GM12878 (cell line): ENCODE measurements at regions not wholly inside any gene's neighbourhood (a gene's known extent, or its start where the extent isn't known, plus 50 kb on each side); places are given as distances from the start of the nearest gene placed in this dataset.
"Not testable (repeated sequence)": the region's sequence is repeated elsewhere in the genome, so short reads cannot be mapped to it uniquely, and the experiment has no call there.

ENCODE experiments used
- ATAC-seq: fragments of 200-7000 bp; cut with Tn5 transposase; 3 replicates; pipeline ENCODE4 v1.9.1; 2020; ENCODE audit warnings: mild to moderate bottlenecking, moderate library complexity
- BruUV-seq: library from RNA; stranded (reverse); fragments of 400-500 nt; replicated peaks from 2 replicates; lab custom pipeline; 2021; lab: Mats Ljungman, UMichigan
- CTCF ChIA-PET: fragments of 300-600 bp; sonication (Branson Sonifier 250); formaldehyde crosslinking; extraction: SDS; loops from one replicate; lab custom pipeline; 2021; ENCODE audit warnings: inconsistent platforms; lab: Yijun Ruan, JAX
- POLR2A ChIA-PET: fragments of 350-600 bp; formaldehyde crosslinking; extraction: SDS; loops from one replicate; lab custom pipeline; 2021; ENCODE audit warnings: inconsistent platforms; lab: Charles Lee
- RAD21 ChIA-PET: fragments of 300-600 bp; sonication (Branson Sonifier 250); formaldehyde crosslinking; loops from one replicate; lab custom pipeline; 2023; ENCODE audit warnings: antibody characterized with exemption; ENCODE audit not compliant: unreplicated experiment; lab: Charles Lee
- SMC1A ChIA-PET: fragments of 300-600 bp; sonication (Branson Sonifier 250); formaldehyde crosslinking; loops from one replicate; lab custom pipeline; 2023; ENCODE audit not compliant: unreplicated experiment, uncharacterized antibody; lab: Charles Lee
- DNase-seq: peaks from one replicate; pipeline ENCODE4 v3.0.0-alpha.2; 2011; ENCODE audit warnings: low read depth, low spot score
- FAIRE-seq: peaks from 3 replicates; lab custom pipeline; 2011; peaks lifted over from hg19 to GRCh38; lab: Jason Lieb, UNC
- H2AFZ ChIP-seq: 2 replicates; pipeline ENCODE4 v1.6.0; 2011; ENCODE audit warnings: low read depth, low read length, control low read depth; ENCODE audit not compliant: control insufficient read depth
- H3K27ac ChIP-seq: 2 replicates; pipeline ENCODE4 v1.5.1; 2011; ENCODE audit warnings: control low read depth; ENCODE audit not compliant: control insufficient read depth, insufficient read depth
- H3K27me3 ChIP-seq, 2 experiments: replicated peaks in 1 of 2; 2 replicates each; pipeline versions ENCODE4 v1.6.0 to v1.6.1; 2011; ENCODE audit warnings: low read length in 1 of 2; ENCODE audit not compliant: control insufficient read depth in 2 of 2, insufficient read depth in 2 of 2
- H3K36me3 ChIP-seq, 2 experiments: 2 replicates each; pipeline ENCODE4 v1.5.1; 2011; ENCODE audit warnings: low read length in 1 of 2; ENCODE audit not compliant: control insufficient read depth in 2 of 2, insufficient read depth in 2 of 2
- H3K4me1 ChIP-seq: 2 replicates; pipeline ENCODE4 v1.6.1; 2011; ENCODE audit warnings: mild to moderate bottlenecking, low read length, moderate library complexity, mixed read lengths; ENCODE audit not compliant: control insufficient read depth, insufficient read depth
- H3K4me2 ChIP-seq: 2 replicates; pipeline ENCODE4 v1.6.0; 2011; ENCODE audit warnings: control low read depth; ENCODE audit not compliant: control insufficient read depth, insufficient read depth
- H3K4me3 ChIP-seq: fragments of 200-600 bp; sonication (generic); 2 replicates; pipeline ENCODE4 v1.5.1; 2016
- H3K79me2 ChIP-seq: 2 replicates; pipeline ENCODE4 v1.6.0; 2011; ENCODE audit warnings: low read length; ENCODE audit not compliant: control insufficient read depth, insufficient read depth
- H3K9ac ChIP-seq: 2 replicates; pipeline ENCODE4 v1.8.0; 2011; ENCODE audit warnings: low read length, control low read depth, mixed read lengths; ENCODE audit not compliant: control insufficient read depth, insufficient read depth
- H3K9me3 ChIP-seq: replicated peaks from 3 replicates; pipeline ENCODE4 v1.5.1; 2011; ENCODE audit warnings: mild to moderate bottlenecking, low read length; ENCODE audit not compliant: control insufficient read depth, insufficient read depth
- H4K20me1 ChIP-seq: 2 replicates; pipeline ENCODE4 v1.6.0; 2011; ENCODE audit not compliant: control insufficient read depth, insufficient read depth
- BCL11A ChIP-seq: IDR thresholded peaks from 2 replicates; pipeline ENCODE4 v1.6.1; 2011; ENCODE audit warnings: low read depth, low read length
- E4F1 ChIP-seq: fragments of 450-650 bp; IDR thresholded peaks from 2 replicates; pipeline ENCODE4 v1.6.1; 2018; ENCODE audit warnings: borderline replicate concordance, mild to moderate bottlenecking; ENCODE audit not compliant: partially characterized antibody
- POLR2AphosphoS2 ChIP-seq: IDR thresholded peaks from 2 replicates; pipeline ENCODE4 v1.6.1; 2011; ENCODE audit warnings: low read depth, mild to moderate bottlenecking, low read length, improper control_type of control experiment, moderate library complexity
- SREBF2 ChIP-seq: IDR thresholded peaks from 2 replicates; pipeline ENCODE4 v1.6.1; 2012; ENCODE audit warnings: mild to moderate bottlenecking, low read length
- ZNF592 ChIP-seq: fragments of 450-650 bp; IDR thresholded peaks from 2 replicates; pipeline ENCODE4 v1.6.1; 2017; ENCODE audit warnings: mild to moderate bottlenecking, moderate library complexity
- WGBS: methylation state at CpG from one replicate; pipeline ENCODE4 v1.1.6; 2016; ENCODE audit warnings: low lambda C conversion rate; ENCODE audit not compliant: insufficient replicate concordance, insufficient coverage; ENCODE audit errors: missing lambda C conversion rate; 5-methylcytosine and 5-hydroxymethylcytosine counted together
- in situ Hi-C: fragments of 300-500 bp; cut with MboI; formaldehyde crosslinking; loops from 9 replicates; pipeline ENCODE4 v1.14.3; 2018; ENCODE audit warnings: mixed read lengths
- intact Hi-C: fragments of 100-400 bp; cut with micrococcal nuclease; formaldehyde crosslinking; loops from one replicate; pipeline ENCODE4 v1.14.2; 2022; ENCODE audit not compliant: unreplicated experiment
- TF ChIP-seq, protein P1 (sequence below): fragments of 150-350 bp; IDR thresholded peaks from 2 replicates; pipeline ENCODE4 v1.6.1; 2016; ENCODE audit warnings: low read depth, low read length

DNA sequence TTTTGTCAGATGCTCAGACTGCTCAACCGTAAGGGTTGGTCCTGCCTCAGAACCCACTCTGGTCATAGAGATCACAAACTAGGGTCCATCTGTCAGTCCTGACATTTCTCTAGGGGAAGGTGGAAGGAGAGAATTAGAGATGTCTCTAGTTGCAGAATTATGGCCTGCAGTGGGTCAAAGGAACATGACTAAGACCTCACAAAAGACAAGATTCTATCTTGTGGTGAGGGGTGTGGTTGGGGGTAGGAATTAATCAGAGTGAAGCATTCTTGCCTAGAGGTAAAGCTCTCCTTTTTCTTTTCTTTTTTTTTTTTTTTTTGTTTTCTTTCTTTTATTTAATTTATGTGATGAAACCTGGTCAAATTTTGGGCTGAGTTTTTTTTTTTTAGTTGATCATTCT lies 558.1 kb downstream of the CD109 start:
- in situ Hi-C loops, result not testable (repeated sequence)

GRCh38 chr6:74253261-74253660 lies 557.3 kb downstream of the CD109 start:
- Histone ChIP-seq H3K27me3 (no peaks in the 10 kb centered on the region), H3K79me2 (no peaks in the 10 kb centered on the region), H3K36me3 (no peaks in the 10 kb centered on the region), H4K20me1 (no peaks in the 10 kb centered on the region), H3K4me2 (no peak overlapping the region), H2AFZ (no peak overlapping the region), H3K9ac (no peak overlapping the region), H3K27ac (no peak overlapping the region), H3K9me3 (no peaks in the 10 kb centered on the region), H3K4me3 (no peak overlapping the region), H3K4me1 (no peaks in the 10 kb centered on the region)
- CTCF ChIA-PET, result no interaction called here
- ATAC-seq, result no peak
- intact Hi-C loops, result no loop called here
- POLR2A ChIA-PET, result no interaction called here
- RAD21 ChIA-PET, result no interaction called here
- FAIRE-seq, result no peak
- 0% methylated on average over 2 of the region's 2 CpGs for WGBS
- BruUV-seq, result no TSS peak
- DNase-seq, result no peak
- SMC1A ChIA-PET, result interaction anchor here (1.0 kb wide), 1 partner anchor 14 kb away, joined by 3 read pairs; no protein-coding TSS in a partner anchor
- in situ Hi-C loops, result no loop called here
- TF ChIP-seq ZNF592, result no peak
- no peak for TF ChIP-seq BCL11A
- TF ChIP-seq SREBF2, result no peak
- TF ChIP-seq, protein P1, sequence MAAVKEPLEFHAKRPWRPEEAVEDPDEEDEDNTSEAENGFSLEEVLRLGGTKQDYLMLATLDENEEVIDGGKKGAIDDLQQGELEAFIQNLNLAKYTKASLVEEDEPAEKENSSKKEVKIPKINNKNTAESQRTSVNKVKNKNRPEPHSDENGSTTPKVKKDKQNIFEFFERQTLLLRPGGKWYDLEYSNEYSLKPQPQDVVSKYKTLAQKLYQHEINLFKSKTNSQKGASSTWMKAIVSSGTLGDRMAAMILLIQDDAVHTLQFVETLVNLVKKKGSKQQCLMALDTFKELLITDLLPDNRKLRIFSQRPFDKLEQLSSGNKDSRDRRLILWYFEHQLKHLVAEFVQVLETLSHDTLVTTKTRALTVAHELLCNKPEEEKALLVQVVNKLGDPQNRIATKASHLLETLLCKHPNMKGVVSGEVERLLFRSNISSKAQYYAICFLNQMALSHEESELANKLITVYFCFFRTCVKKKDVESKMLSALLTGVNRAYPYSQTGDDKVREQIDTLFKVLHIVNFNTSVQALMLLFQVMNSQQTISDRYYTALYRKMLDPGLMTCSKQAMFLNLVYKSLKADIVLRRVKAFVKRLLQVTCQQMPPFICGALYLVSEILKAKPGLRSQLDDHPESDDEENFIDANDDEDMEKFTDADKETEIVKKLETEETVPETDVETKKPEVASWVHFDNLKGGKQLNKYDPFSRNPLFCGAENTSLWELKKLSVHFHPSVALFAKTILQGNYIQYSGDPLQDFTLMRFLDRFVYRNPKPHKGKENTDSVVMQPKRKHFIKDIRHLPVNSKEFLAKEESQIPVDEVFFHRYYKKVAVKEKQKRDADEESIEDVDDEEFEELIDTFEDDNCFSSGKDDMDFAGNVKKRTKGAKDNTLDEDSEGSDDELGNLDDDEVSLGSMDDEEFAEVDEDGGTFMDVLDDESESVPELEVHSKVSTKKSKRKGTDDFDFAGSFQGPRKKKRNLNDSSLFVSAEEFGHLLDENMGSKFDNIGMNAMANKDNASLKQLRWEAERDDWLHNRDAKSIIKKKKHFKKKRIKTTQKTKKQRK, result no peak
- TF ChIP-seq E4F1, result no peak
- no peak for TF ChIP-seq POLR2AphosphoS2

More for the DNA sequence above, 558.1 kb downstream of the CD109 start:
- DNase-seq, RAD21 ChIA-PET, SMC1A ChIA-PET, H3K9me3 ChIP-seq, H3K27me3 ChIP-seq, CTCF ChIA-PET, H3K4me1 ChIP-seq, H3K9ac ChIP-seq, H3K36me3 ChIP-seq, H3K79me2 ChIP-seq, H3K27ac ChIP-seq, H3K4me2 ChIP-seq, intact Hi-C loops, H4K20me1 ChIP-seq, ATAC-seq, H3K4me3 ChIP-seq, FAIRE-seq, BruUV-seq, H2AFZ ChIP-seq: not testable (repeated sequence)
- POLR2A ChIA-PET, result interaction anchor here (0.6 kb wide), 1 partner anchor 603 kb away, joined by 6 read pairs; no protein-coding TSS in a partner anchor
- WGBS, result 90% methylated on average over 1 of the region's 1 CpG
